HEK293 (cell line): ENCODE measurements at regions not wholly inside any gene's neighbourhood (a gene's known extent, or its start where the extent isn't known, plus 50 kb on each side); places are given as distances from the start of the nearest gene placed in this dataset.

Experiments
- CTCF ChIA-PET: fragments of 350-600 bp; formaldehyde crosslinking; extraction: SDS; loops from one replicate; lab custom pipeline; 2021; ENCODE audit warnings: antibody characterized with exemption; lab: Yijun Ruan, JAX
- POLR2A ChIA-PET: fragments of 300-600 bp; formaldehyde crosslinking; extraction: SDS; loops from one replicate; lab custom pipeline; 2020; ENCODE audit warnings: antibody characterized with exemption, inconsistent platforms; lab: Yijun Ruan, JAX
- H3K27ac ChIP-seq: fragments of 200-500 bp; sonication (Bioruptor generic); 2 replicates; pipeline ENCODE4 v1.5.1; 2014; ENCODE audit warnings: low read depth, low read length, control low read depth, inconsistent platforms; ENCODE audit errors: extremely low read depth
- H3K36me3 ChIP-seq, 2 experiments: fragments of 200-500 bp in 1 of 2; sonication (Bioruptor generic) in 1 of 2; 1 replicate in 1 of 2; 2 replicates in 1 of 2; pipeline ENCODE4 v1.5.1; 2014 to 2017; ENCODE audit warnings: inconsistent platforms in 2 of 2, low read length in 2 of 2; ENCODE audit not compliant: control insufficient read depth in 2 of 2, insufficient read depth in 1 of 2
- H3K4me1 ChIP-seq: fragments of 200-500 bp; sonication (Bioruptor generic); 2 replicates; pipeline ENCODE4 v1.5.1; 2014; ENCODE audit warnings: mild to moderate bottlenecking, low read length, inconsistent platforms; ENCODE audit not compliant: control insufficient read depth, insufficient read depth
- H3K4me3 ChIP-seq: 2 replicates; pipeline ENCODE4 v1.5.1; 2011; ENCODE audit warnings: low read depth, mild to moderate bottlenecking, control low read depth, low read length, moderate library complexity
- H3K9me3 ChIP-seq: fragments of 200-500 bp; sonication (Bioruptor generic); 2 replicates; pipeline ENCODE4 v1.5.1; 2014; ENCODE audit warnings: low read depth, low read length, inconsistent platforms; ENCODE audit not compliant: control insufficient read depth, insufficient read depth
- BCL11A ChIP-seq: fragments of 450-650 bp; formaldehyde crosslinking; IDR thresholded peaks from 2 replicates; pipeline ENCODE4 v1.5.1; 2016; ENCODE audit warnings: low read depth, missing biosample characterization, missing genetic modification characterization
- OSR2 ChIP-seq: fragments of 450-650 bp; formaldehyde crosslinking; IDR thresholded peaks from 2 replicates; pipeline ENCODE4 v1.5.1; 2016; ENCODE audit warnings: missing biosample characterization, missing genetic modification characterization
- ZFP41 ChIP-seq: fragments of 450-650 bp; formaldehyde crosslinking; IDR thresholded peaks from 2 replicates; pipeline ENCODE4 v1.5.1; 2016; ENCODE audit warnings: missing biosample characterization, missing genetic modification characterization, borderline replicate concordance
- ZNF248 ChIP-seq: fragments of 450-650 bp; formaldehyde crosslinking; IDR thresholded peaks from 2 replicates; pipeline ENCODE4 v1.5.1; 2017; ENCODE audit warnings: missing biosample characterization, missing genetic modification characterization
- ZNF350 ChIP-seq: fragments of 450-650 bp; formaldehyde crosslinking; IDR thresholded peaks from 2 replicates; pipeline ENCODE4 v1.5.0; 2017; ENCODE audit warnings: missing biosample characterization, mild to moderate bottlenecking, missing genetic modification characterization
- ZNF354C ChIP-seq: fragments of 450-650 bp; formaldehyde crosslinking; IDR thresholded peaks from 2 replicates; pipeline ENCODE4 v1.5.1; 2016; ENCODE audit warnings: missing biosample characterization, missing genetic modification characterization, low read depth, borderline replicate concordance
- ZNF530 ChIP-seq: fragments of 450-650 bp; formaldehyde crosslinking; IDR thresholded peaks from 2 replicates; pipeline ENCODE4 v1.5.1; 2016; ENCODE audit warnings: low read depth, missing biosample characterization, missing genetic modification characterization
- ZNF549 ChIP-seq: fragments of 450-650 bp; IDR thresholded peaks from 2 replicates; pipeline ENCODE4 v1.5.1; 2018; ENCODE audit warnings: missing biosample characterization, missing genetic modification characterization, mild to moderate bottlenecking, inconsistent platforms, moderate library complexity
- ZNF623 ChIP-seq: fragments of 450-650 bp; formaldehyde crosslinking; IDR thresholded peaks from 2 replicates; pipeline ENCODE4 v1.5.1; 2016; ENCODE audit warnings: missing biosample characterization, missing genetic modification characterization
- ZNF777 ChIP-seq: fragments of 450-650 bp; formaldehyde crosslinking; IDR thresholded peaks from 2 replicates; pipeline ENCODE4 v1.5.1; 2017; ENCODE audit warnings: missing biosample characterization, missing genetic modification characterization, borderline replicate concordance
- ZXDB ChIP-seq: fragments of 450-650 bp; formaldehyde crosslinking; IDR thresholded peaks from 2 replicates; pipeline ENCODE4 v1.5.1; 2016; ENCODE audit warnings: missing biosample characterization, missing genetic modification characterization
- TF ChIP-seq, protein P1 (sequence below): fragments of 450-650 bp; formaldehyde crosslinking; IDR thresholded peaks from 2 replicates; pipeline ENCODE4 v1.5.1; 2016; ENCODE audit warnings: missing biosample characterization, missing genetic modification characterization
- TF ChIP-seq, protein P2 (sequence below): fragments of 450-650 bp; IDR thresholded peaks from 2 replicates; pipeline ENCODE4 v1.5.1; 2018; ENCODE audit warnings: missing biosample characterization, missing genetic modification characterization
- TF ChIP-seq, protein P3 (sequence below): fragments of 450-650 bp; formaldehyde crosslinking; IDR thresholded peaks from 2 replicates; pipeline ENCODE4 v1.5.1; 2016; ENCODE audit warnings: missing biosample characterization, missing genetic modification characterization
- TF ChIP-seq, protein P4 (sequence below): IDR thresholded peaks from 2 replicates; pipeline ENCODE4 v1.6.1; 2011; ENCODE audit warnings: mild to moderate bottlenecking, low read depth, low read length, borderline replicate concordance
- TF ChIP-seq, protein P5 (sequence below): fragments of 450-650 bp; formaldehyde crosslinking; IDR thresholded peaks from 2 replicates; pipeline ENCODE4 v1.5.1; 2016; ENCODE audit warnings: missing biosample characterization, missing genetic modification characterization, borderline replicate concordance

DNA sequence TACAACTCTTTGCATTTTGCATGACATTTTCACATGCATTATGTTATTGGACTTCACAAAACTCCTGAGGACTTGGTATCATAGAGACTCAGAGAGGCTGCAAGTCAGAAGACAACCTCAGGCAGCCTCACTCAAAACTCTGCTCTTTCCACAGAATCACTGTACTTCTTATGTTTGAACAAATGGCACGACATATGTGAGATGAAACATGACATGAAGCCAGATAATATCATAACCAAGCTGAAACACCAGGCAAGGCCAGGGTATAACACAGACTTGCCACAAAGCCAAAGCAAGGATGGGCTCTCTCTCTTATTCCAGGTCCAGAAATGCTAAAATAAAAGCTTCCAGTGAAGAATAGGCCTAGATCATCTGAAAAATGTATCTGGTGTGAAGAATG, 425.8 kb upstream of the CDH5 start (continued):
- TF ChIP-seq, protein P1, sequence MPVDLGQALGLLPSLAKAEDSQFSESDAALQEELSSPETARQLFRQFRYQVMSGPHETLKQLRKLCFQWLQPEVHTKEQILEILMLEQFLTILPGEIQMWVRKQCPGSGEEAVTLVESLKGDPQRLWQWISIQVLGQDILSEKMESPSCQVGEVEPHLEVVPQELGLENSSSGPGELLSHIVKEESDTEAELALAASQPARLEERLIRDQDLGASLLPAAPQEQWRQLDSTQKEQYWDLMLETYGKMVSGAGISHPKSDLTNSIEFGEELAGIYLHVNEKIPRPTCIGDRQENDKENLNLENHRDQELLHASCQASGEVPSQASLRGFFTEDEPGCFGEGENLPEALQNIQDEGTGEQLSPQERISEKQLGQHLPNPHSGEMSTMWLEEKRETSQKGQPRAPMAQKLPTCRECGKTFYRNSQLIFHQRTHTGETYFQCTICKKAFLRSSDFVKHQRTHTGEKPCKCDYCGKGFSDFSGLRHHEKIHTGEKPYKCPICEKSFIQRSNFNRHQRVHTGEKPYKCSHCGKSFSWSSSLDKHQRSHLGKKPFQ (tag by site-specific recombination), result no peak
- no peak for TF ChIP-seq ZNF549
- TF ChIP-seq ZFP41 (tag by site-specific recombination), result no peak
- TF ChIP-seq, protein P2, sequence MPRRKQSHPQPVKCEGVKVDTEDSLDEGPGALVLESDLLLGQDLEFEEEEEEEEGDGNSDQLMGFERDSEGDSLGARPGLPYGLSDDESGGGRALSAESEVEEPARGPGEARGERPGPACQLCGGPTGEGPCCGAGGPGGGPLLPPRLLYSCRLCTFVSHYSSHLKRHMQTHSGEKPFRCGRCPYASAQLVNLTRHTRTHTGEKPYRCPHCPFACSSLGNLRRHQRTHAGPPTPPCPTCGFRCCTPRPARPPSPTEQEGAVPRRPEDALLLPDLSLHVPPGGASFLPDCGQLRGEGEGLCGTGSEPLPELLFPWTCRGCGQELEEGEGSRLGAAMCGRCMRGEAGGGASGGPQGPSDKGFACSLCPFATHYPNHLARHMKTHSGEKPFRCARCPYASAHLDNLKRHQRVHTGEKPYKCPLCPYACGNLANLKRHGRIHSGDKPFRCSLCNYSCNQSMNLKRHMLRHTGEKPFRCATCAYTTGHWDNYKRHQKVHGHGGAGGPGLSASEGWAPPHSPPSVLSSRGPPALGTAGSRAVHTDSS (tag by site-specific recombination), result no peak
- no peak for TF ChIP-seq ZXDB
- no peak for TF ChIP-seq BCL11A (tag by site-specific recombination)

DNA sequence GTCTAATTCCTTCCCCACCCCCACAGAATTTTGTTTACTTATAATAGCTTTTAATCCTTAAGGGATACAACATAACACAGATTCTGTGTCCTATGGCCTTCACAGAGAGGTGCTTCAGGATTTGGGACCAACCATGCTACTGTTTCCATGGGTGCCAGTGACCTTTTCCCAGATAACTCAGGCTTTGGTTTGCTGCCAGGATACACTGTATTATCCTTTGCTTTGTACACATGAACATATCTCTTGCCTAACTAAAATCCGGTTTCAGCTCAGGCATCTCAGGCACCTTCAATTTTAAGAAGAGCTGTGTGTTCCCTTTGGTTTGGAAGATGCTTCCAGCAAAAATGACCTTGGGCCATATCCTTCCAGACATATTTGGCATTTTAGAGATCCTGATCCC, 428.4 kb upstream of the CDH5 start:
- ChIA-PET CTCF (no interaction called here), POLR2A (no interaction called here)
- H3K9me3 ChIP-seq, result no peaks in the 10 kb centered on the region
- H3K4me3 ChIP-seq, result no peak overlapping the region
- no peak overlapping the region for H3K27ac ChIP-seq
- H3K4me1 ChIP-seq, result no peaks in the 10 kb centered on the region
- TF ChIP-seq ZNF623 (tag by site-specific recombination), result no peak
- no peak for TF ChIP-seq ZNF350 (tag by site-specific recombination)
- TF ChIP-seq, protein P3, sequence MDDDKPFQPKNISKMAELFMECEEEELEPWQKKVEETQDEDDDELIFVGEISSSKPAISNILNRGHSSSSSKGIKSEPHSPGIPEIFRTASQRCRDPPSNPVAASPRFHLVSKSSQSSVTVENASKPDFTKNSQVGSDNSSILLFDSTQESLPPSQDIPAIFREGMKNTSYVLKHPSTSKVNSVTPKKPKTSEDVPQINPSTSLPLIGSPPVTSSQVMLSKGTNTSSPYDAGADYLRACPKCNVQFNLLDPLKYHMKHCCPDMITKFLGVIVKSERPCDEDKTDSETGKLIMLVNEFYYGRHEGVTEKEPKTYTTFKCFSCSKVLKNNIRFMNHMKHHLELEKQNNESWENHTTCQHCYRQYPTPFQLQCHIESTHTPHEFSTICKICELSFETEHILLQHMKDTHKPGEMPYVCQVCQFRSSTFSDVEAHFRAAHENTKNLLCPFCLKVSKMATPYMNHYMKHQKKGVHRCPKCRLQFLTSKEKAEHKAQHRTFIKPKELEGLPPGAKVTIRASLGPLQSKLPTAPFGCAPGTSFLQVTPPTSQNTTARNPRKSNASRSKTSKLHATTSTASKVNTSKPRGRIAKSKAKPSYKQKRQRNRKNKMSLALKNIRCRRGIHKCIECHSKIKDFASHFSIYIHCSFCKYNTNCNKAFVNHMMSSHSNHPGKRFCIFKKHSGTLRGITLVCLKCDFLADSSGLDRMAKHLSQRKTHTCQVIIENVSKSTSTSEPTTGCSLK (tag by site-specific recombination), result no peak
- no peak for TF ChIP-seq ZNF777 (tag by site-specific recombination)
- no peak for TF ChIP-seq ZNF354C (tag by site-specific recombination)
- no peak for TF ChIP-seq ZNF248 (tag by site-specific recombination)
- TF ChIP-seq, protein P4, sequence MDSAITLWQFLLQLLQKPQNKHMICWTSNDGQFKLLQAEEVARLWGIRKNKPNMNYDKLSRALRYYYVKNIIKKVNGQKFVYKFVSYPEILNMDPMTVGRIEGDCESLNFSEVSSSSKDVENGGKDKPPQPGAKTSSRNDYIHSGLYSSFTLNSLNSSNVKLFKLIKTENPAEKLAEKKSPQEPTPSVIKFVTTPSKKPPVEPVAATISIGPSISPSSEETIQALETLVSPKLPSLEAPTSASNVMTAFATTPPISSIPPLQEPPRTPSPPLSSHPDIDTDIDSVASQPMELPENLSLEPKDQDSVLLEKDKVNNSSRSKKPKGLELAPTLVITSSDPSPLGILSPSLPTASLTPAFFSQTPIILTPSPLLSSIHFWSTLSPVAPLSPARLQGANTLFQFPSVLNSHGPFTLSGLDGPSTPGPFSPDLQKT, result no peak
- no peak for TF ChIP-seq OSR2 (tag by site-specific recombination)
- no peaks in the 10 kb centered on the region for H3K36me3 ChIP-seq

DNA sequence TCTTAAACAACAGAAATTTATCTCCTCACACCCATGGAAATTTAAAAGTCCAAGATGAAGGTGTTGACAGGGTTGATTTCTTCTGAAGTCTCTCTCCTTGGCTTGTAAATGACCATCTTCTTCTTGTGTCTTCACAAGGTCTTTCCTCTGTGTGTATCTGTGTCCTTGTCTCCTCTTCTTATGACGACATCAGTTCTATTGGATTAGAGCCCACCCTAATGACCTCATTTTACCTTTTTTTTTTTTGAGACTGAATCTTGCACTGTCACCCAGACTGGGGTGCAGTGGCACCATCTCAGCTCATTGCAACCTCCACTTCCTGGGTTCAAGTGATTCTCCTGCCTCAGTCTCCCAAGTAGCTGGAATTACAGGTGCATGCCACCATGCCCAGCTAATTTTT, 429.0 kb upstream of the CDH5 start:
- CTCF ChIA-PET, result no interaction called here

More for the DNA sequence above, 429.0 kb upstream of the CDH5 start:
- Histone ChIP-seq H3K27ac (no peak overlapping the region), H3K4me1 (no peaks in the 10 kb centered on the region), H3K9me3 (no peaks in the 10 kb centered on the region), H3K36me3 (no peaks in the 10 kb centered on the region), H3K4me3 (no peak overlapping the region)
- POLR2A ChIA-PET, result no interaction called here
- TF ChIP-seq ZNF530 (tag by site-specific recombination) (no peak), ZFP41 (tag by site-specific recombination) (no peak), ZXDB (no peak)
- TF ChIP-seq, protein P5, sequence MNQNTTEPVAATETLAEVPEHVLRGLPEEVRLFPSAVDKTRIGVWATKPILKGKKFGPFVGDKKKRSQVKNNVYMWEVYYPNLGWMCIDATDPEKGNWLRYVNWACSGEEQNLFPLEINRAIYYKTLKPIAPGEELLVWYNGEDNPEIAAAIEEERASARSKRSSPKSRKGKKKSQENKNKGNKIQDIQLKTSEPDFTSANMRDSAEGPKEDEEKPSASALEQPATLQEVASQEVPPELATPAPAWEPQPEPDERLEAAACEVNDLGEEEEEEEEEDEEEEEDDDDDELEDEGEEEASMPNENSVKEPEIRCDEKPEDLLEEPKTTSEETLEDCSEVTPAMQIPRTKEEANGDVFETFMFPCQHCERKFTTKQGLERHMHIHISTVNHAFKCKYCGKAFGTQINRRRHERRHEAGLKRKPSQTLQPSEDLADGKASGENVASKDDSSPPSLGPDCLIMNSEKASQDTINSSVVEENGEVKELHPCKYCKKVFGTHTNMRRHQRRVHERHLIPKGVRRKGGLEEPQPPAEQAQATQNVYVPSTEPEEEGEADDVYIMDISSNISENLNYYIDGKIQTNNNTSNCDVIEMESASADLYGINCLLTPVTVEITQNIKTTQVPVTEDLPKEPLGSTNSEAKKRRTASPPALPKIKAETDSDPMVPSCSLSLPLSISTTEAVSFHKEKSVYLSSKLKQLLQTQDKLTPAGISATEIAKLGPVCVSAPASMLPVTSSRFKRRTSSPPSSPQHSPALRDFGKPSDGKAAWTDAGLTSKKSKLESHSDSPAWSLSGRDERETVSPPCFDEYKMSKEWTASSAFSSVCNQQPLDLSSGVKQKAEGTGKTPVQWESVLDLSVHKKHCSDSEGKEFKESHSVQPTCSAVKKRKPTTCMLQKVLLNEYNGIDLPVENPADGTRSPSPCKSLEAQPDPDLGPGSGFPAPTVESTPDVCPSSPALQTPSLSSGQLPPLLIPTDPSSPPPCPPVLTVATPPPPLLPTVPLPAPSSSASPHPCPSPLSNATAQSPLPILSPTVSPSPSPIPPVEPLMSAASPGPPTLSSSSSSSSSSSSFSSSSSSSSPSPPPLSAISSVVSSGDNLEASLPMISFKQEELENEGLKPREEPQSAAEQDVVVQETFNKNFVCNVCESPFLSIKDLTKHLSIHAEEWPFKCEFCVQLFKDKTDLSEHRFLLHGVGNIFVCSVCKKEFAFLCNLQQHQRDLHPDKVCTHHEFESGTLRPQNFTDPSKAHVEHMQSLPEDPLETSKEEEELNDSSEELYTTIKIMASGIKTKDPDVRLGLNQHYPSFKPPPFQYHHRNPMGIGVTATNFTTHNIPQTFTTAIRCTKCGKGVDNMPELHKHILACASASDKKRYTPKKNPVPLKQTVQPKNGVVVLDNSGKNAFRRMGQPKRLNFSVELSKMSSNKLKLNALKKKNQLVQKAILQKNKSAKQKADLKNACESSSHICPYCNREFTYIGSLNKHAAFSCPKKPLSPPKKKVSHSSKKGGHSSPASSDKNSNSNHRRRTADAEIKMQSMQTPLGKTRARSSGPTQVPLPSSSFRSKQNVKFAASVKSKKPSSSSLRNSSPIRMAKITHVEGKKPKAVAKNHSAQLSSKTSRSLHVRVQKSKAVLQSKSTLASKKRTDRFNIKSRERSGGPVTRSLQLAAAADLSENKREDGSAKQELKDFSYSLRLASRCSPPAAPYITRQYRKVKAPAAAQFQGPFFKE (tag by site-specific recombination), result no peak
- TF ChIP-seq, all 188 proteins: peak for 0
